HUES6 (cell line): ENCODE measurements at regions not wholly inside any gene's neighbourhood (a gene's known extent, or its start where the extent isn't known, plus 50 kb on each side); places are given as distances from the start of the nearest gene placed in this dataset.
"Not testable (repeated sequence)": the region's sequence is repeated elsewhere in the genome, so short reads cannot be mapped to it uniquely, and the experiment has no call there.

ENCODE experiments used
- H3K27ac ChIP-seq: 2 replicates; pipeline ENCODE4 v1.7.0; 2013; ENCODE audit warnings: low read depth, mild to moderate bottlenecking, low read length, inconsistent platforms
- H3K27me3 ChIP-seq: 2 replicates; pipeline ENCODE4 v1.6.1; 2013; ENCODE audit warnings: low read length; ENCODE audit not compliant: control insufficient read depth, insufficient read depth
- H3K36me3 ChIP-seq: 2 replicates; pipeline ENCODE4 v1.6.1; 2013; ENCODE audit warnings: low read length; ENCODE audit not compliant: control insufficient read depth, insufficient read depth
- H3K4me1 ChIP-seq: 2 replicates; pipeline ENCODE4 v1.6.1; 2013; ENCODE audit warnings: low read length; ENCODE audit not compliant: control insufficient read depth, insufficient read depth
- H3K4me3 ChIP-seq: 2 replicates; pipeline ENCODE4 v1.5.1; 2013; ENCODE audit warnings: low read depth, low read length
- H3K9ac ChIP-seq: one replicate; pipeline ENCODE4 v1.6.1; 2013; ENCODE audit warnings: mild to moderate bottlenecking, low read length
- H3K9me3 ChIP-seq: 2 replicates; pipeline ENCODE4 v1.6.1; 2013; ENCODE audit warnings: low read depth, low read length; ENCODE audit not compliant: control insufficient read depth, insufficient read depth

DNA sequence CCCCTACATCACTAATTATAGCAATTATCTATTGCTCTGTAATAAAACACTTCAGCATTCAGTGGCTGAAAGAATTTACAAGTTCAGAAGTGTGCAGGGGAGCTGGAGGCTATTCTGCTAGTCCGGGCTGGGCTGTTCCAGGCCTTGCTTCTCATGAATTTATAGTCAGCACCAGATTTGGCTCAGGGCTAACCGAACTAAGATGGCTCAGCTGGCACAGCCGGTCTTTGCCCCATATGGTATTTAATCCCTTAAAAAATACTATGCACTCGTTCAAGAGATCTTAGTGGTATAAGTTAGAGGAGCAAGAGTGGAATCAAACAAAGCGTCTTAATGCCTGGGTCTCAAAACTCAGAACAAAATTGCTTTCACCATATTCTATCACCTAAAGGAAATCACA is 932.9 kb downstream of the XPNPEP1 start:
- no peak overlapping the region for H3K4me3 ChIP-seq
- H3K27me3 ChIP-seq = no peaks in the 10 kb centered on the region
- H3K9me3 ChIP-seq = no peaks in the 10 kb centered on the region
- H3K27ac ChIP-seq = no peak overlapping the region
- H3K36me3 ChIP-seq = no peaks in the 10 kb centered on the region
- no peak overlapping the region for H3K9ac ChIP-seq
- no peaks in the 10 kb centered on the region for H3K4me1 ChIP-seq

DNA sequence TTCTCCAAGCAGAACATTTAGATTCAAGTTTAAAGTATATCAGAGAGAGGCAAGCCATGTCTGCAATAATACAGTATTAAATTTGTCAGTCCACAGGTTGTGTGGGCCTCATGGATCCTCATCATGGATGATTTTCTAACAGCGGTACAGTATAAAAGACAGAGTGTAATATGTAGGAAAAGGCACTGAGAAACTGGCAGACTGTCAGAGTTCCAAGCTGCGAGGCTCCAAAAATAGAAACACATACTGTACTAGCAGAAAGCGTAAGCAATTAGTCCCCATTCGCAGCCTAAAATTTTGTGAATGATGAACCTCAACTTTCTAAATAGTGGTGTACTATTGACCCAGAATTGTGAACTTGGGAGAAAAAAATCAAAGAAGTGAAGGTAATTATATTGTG is 933.3 kb downstream of the XPNPEP1 start:
- no peak overlapping the region for H3K27ac ChIP-seq
- no peaks in the 10 kb centered on the region for H3K9me3 ChIP-seq
- H3K36me3 ChIP-seq = no peaks in the 10 kb centered on the region
- H3K4me3 ChIP-seq = no peak overlapping the region
- H3K4me1 ChIP-seq = no peaks in the 10 kb centered on the region
- no peak overlapping the region for H3K9ac ChIP-seq
- H3K27me3 ChIP-seq = no peaks in the 10 kb centered on the region

DNA sequence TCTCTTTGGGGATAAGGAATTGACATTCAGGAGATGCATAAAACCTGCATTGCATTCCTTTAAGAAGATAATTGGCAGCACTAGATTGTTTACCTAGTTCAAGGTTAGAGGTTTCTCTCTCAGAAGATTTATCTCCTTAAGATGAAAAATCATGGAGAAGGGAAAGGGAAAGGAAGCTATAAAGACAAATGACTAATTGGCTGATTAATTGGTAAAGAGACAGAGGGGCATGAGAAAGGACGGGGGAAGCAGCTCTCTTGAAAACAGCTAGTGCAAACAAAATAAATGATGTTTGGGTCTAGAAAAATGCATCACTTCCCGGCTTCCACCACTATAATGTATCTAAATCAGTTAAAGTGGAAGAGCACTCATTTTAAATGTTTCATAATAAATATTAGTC is 941.2 kb downstream of the XPNPEP1 start:
- H3K9me3 ChIP-seq = peaks cover 7% of the 10 kb centered on the region
- H3K27me3 ChIP-seq = no peaks in the 10 kb centered on the region
- H3K36me3 ChIP-seq = no peaks in the 10 kb centered on the region
- no peak overlapping the region for H3K9ac ChIP-seq
- H3K4me3 ChIP-seq = no peak overlapping the region
- H3K27ac ChIP-seq = no peak overlapping the region
- peaks cover 6% of the 10 kb centered on the region; the same call in 1 of the 2 replicates for H3K4me1 ChIP-seq

DNA sequence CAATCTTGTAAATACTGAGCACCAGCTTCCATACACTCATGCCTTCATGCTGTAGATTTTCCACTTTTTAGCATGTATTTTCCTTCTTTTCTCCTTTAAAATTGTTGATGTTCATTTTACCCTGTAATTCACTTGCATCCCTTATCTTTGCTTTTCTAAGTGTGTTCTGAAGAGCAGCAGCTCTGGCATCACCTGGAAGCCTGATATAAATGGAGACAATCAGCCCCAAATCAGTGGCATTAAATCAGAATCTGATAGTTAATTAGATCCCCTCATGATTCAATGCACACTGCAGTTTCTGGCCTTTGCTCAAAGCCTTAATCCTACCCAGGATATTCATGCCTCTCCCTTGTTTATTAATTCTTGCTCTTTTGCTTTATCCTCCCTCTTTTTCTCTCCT is 942.4 kb downstream of the XPNPEP1 start:
- no peak overlapping the region for H3K27ac ChIP-seq
- H3K36me3 ChIP-seq = no peaks in the 10 kb centered on the region
- H3K9me3 ChIP-seq = peaks cover 14% of the 10 kb centered on the region
- H3K4me3 ChIP-seq = no peak overlapping the region
- peaks cover 6% of the 10 kb centered on the region; the same call in 1 of the 2 replicates for H3K4me1 ChIP-seq
- H3K27me3 ChIP-seq = no peaks in the 10 kb centered on the region
- no peak overlapping the region for H3K9ac ChIP-seq

DNA sequence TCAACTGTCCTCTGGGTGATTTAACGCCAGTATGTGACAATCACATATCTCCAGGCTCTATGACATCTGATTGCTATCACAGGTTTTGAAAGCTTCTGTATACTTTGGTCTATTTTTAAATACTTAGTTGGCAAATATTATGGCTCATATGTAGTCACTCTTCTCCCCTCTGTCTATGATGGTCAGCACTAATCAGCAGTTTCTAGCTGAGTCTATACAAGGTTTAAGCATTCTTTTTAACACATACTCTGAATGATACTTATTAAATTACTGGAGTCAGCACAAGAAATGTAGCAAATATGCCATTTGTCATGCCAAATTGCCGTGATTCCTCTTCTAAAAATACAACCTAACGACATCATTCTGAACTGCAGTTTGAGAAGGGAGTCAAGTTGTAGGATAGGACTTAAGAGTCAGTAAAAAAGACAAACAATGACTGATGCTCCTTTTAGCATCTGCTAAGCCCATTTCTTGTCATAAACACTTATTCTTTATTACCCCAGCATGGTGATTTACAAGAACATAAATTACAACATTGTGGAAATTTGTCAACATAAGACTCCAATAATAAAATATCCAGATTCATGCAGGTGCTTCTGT is 947.8 kb downstream of the XPNPEP1 start:
- Histone ChIP-seq H3K4me1 (no peaks in the 10 kb centered on the region), H3K27me3 (no peaks in the 10 kb centered on the region), H3K4me3 (no peak overlapping the region), H3K9ac (no peak overlapping the region), H3K9me3 (peaks cover 14% of the 10 kb centered on the region), H3K36me3 (no peaks in the 10 kb centered on the region), H3K27ac (no peak overlapping the region)

DNA sequence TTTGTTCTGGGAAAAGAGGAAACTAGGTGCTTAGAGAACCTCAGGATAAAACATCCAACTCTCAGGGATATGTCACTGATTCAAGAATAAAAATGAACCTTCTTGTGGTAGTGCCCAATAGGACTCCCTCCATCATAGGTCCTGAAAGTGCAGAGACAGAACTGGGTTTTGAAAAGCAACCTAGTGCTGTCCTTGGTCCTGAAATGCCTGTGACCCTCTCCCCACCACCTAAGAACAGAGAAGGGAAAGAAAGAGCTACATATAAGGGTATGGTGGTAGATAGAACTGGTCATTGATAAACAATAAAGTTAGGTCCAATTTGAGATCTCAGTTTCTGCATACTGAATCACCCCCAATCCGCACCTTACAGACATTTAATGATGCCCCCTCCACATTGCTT is 953.3 kb downstream of the XPNPEP1 start:
- no peaks in the 10 kb centered on the region for H3K4me1 ChIP-seq
- H3K4me3 ChIP-seq = no peak overlapping the region
- no peaks in the 10 kb centered on the region for H3K27me3 ChIP-seq
- H3K27ac ChIP-seq = no peak overlapping the region
- no peaks in the 10 kb centered on the region for H3K9me3 ChIP-seq
- no peaks in the 10 kb centered on the region for H3K36me3 ChIP-seq
- no peak overlapping the region for H3K9ac ChIP-seq

DNA sequence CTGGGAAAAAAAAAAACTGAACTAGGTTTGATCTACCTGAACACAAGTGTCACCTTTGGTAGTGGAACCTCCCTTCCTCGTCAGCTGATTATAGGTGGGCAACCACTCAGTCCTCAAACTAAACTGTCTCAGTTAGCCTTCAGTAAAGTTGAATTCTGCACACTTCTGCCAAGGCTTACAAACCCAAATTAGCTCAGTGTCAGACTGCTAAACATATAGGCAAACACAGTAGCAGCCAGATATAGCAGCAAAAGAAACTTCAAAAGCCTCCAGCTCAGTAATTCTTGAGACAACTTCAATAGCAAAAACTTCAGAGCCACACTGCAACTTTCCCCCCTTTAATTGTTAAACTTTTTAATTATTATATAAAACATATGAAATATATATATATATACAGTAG is 956.9 kb downstream of the XPNPEP1 start:
- Histone ChIP-seq H3K36me3 (no peaks in the 10 kb centered on the region), H3K9me3 (no peaks in the 10 kb centered on the region), H3K27me3 (no peaks in the 10 kb centered on the region), H3K9ac (no peak overlapping the region), H3K4me1 (no peaks in the 10 kb centered on the region), H3K27ac (no peak overlapping the region), H3K4me3 (no peak overlapping the region)

DNA sequence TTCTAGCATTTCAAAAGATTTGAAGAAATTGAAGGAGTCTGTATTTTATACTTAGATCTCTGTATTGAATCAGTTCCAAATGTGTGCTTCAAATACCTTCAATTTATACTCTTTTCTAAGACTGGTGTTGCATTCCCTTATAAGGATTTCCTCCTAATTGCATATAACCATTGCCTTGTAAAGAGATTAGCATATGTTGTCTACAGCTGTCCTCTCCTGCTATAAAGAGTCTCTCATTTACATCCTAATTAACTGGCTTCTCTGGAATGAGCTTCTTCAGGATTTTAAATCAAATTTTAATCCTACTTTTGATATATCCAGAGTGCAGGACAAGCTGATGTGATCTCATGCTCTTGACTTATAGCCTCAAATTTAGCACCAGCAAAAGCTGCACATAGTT is 957.3 kb downstream of the XPNPEP1 start:
- Histone ChIP-seq H3K27me3 (no peaks in the 10 kb centered on the region), H3K36me3 (no peaks in the 10 kb centered on the region), H3K4me1 (no peaks in the 10 kb centered on the region), H3K4me3 (no peak overlapping the region), H3K9ac (no peak overlapping the region), H3K27ac (no peak overlapping the region), H3K9me3 (no peaks in the 10 kb centered on the region)

DNA sequence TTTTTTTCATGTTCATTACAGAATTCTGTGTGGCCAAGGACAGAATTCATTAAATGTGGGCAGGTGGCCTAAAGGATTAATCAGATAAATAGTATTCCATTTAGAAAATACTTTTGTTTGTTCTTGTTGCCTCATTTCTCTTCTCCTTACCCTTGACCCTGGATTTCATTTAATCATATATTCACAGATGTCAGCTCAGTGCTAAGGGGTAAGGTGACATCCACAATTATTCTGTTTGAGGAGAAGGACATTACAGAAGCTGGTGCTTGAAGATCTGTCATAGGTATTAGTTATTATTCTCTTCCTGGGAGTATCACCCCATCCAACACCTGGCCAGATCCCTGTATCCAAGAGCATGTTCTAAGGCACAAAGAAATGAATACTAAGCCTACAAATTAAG is 961.1 kb downstream of the XPNPEP1 start:
- no peaks in the 10 kb centered on the region for H3K36me3 ChIP-seq
- no peaks in the 10 kb centered on the region for H3K27me3 ChIP-seq
- no peak overlapping the region for H3K9ac ChIP-seq
- H3K27ac ChIP-seq = no peak overlapping the region
- no peaks in the 10 kb centered on the region for H3K9me3 ChIP-seq
- no peak overlapping the region for H3K4me3 ChIP-seq
- no peaks in the 10 kb centered on the region for H3K4me1 ChIP-seq

DNA sequence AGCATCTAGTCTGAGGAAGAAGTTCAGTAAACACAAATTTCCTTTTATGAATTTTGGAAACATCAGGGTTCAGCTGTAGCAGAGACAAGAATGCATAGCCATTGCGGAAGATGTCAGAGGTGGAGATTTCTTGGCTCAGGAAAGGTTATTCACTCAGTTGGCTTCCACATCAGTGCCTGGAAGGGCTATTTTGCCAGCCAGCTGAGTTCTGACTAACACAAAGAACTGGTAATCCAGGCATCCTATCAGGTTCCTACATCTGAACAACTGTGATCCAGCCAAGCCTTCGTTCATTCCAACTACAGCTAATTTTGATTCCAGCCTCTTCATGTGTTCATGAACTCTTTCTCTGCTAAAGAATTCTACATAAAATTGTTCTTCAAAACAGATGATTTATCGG is 965.6 kb downstream of the XPNPEP1 start:
- Histone ChIP-seq H3K4me1 (no peaks in the 10 kb centered on the region), H3K4me3 (no peak overlapping the region), H3K36me3 (no peaks in the 10 kb centered on the region), H3K9ac (no peak overlapping the region), H3K27me3 (no peaks in the 10 kb centered on the region), H3K9me3 (no peaks in the 10 kb centered on the region), H3K27ac (no peak overlapping the region)

DNA sequence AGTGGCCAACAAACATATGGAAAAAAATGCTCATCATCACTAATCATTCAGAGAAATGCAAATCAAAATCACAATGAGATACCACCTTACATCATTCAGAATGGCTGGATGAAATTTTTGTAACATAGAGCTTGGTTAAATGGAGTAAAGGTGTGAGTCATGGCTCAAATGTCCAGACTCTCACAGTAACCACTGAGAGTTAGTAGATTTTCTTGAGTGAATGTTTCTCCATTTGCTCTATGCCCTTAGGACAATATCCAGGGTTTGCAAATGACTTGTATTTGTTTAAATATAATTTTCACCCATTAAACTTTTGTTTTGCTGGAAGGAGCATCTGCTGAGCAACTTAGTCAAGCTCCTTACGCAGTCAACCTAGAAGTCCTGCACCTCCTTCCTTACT is 967.2 kb downstream of the XPNPEP1 start:
- no peak overlapping the region for H3K9ac ChIP-seq
- H3K9me3 ChIP-seq = no peaks in the 10 kb centered on the region
- H3K4me3 ChIP-seq = no peak overlapping the region
- no peak overlapping the region for H3K27ac ChIP-seq
- no peaks in the 10 kb centered on the region for H3K27me3 ChIP-seq
- H3K4me1 ChIP-seq = no peaks in the 10 kb centered on the region
- no peaks in the 10 kb centered on the region for H3K36me3 ChIP-seq

DNA sequence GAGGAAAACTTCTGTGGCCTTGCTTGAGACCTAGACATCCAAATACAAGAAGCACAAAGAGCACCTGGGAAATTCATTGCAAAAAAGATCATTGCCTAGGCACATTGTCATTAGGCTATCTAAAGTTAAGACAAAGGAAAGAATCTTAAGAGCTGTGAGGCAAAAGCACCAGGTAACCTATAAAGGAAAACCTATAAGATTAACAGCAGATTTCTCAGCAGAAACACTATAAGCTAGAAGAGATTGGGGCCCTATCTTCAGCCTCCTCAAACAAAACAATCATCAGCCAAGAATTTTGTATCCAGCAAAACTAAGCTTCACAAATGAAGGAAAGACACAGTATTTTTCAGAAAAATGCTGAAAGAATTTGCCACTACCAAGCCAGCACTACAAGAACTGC is 1003.3 kb downstream of the XPNPEP1 start:
- not testable (repeated sequence) for H3K9me3 ChIP-seq, H3K27me3 ChIP-seq, H3K4me3 ChIP-seq, H3K4me1 ChIP-seq, H3K36me3 ChIP-seq, H3K27ac ChIP-seq, H3K9ac ChIP-seq
